Activated CD8-positive, alpha-beta T cell treated with anti-CD3 and anti-CD28 coated beads for 36 hours (primary cell): ENCODE measurements at regions not wholly inside any gene's neighbourhood (a gene's known extent, or its start where the extent isn't known, plus 50 kb on each side); places are given as distances from the start of the nearest gene placed in this dataset.

Experiments
- ATAC-seq: fragments of 200-7000 bp; cut with Tn5 transposase; one replicate; pipeline ENCODE4 v1.10.0; 2021; ENCODE audit warnings: mild to moderate bottlenecking, moderate library complexity
- CTCF ChIA-PET: fragments of 350-600 bp; sonication (Branson Sonifier 250); formaldehyde crosslinking; loops from one replicate; lab custom pipeline; 2021; ENCODE audit warnings: antibody characterized with exemption; lab: Charles Lee
- POLR2A ChIA-PET: fragments of 350-600 bp; sonication (Branson Sonifier 250); formaldehyde crosslinking; loops from one replicate; lab custom pipeline; 2021; ENCODE audit warnings: antibody characterized with exemption; lab: Charles Lee
- DNase-seq: peaks from one replicate; pipeline ENCODE4 v3.0.0-alpha.2; 2020
- H3K27ac Mint-ChIP-seq: one replicate; pipeline ENCODE4 v1.8.0; 2021; ENCODE audit warnings: mild to moderate bottlenecking, mixed read lengths
- H3K27me3 Mint-ChIP-seq: one replicate; pipeline ENCODE4 v1.8.0; 2021; ENCODE audit warnings: mixed read lengths
- H3K36me3 Mint-ChIP-seq: one replicate; pipeline ENCODE4 v1.8.0; 2021; ENCODE audit warnings: low read depth, mixed read lengths
- H3K4me1 Mint-ChIP-seq: one replicate; pipeline ENCODE4 v1.8.0; 2021; ENCODE audit warnings: low read depth, mixed read lengths
- H3K4me3 Mint-ChIP-seq: one replicate; pipeline ENCODE4 v1.8.0; 2021; ENCODE audit warnings: mild to moderate bottlenecking, moderate library complexity, mixed read lengths
- H3K9me3 Mint-ChIP-seq: one replicate; pipeline ENCODE4 v1.8.0; 2021; ENCODE audit warnings: mixed read lengths
- intact Hi-C: fragments of 100-400 bp; cut with micrococcal nuclease; formaldehyde crosslinking; loops from one replicate; pipeline ENCODE4 v1.10.0; 2022
- TF ChIP-seq, protein P1 (sequence below): fragments of 200-600 bp; IDR thresholded peaks from one replicate; pipeline ENCODE4 v1.8.0; 2022; ENCODE audit warnings: antibody characterized with exemption, mild to moderate bottlenecking

- intact Hi-C loops, result no loop called here
- no peak for DNase-seq
- Mint-ChIP-seq H3K4me3 (no peak overlapping the region), H3K27me3 (peaks cover 6% of the 10 kb centered on the region), H3K27ac (no peak overlapping the region), H3K4me1 (no peaks in the 10 kb centered on the region), H3K36me3 (no peaks in the 10 kb centered on the region), H3K9me3 (no peaks in the 10 kb centered on the region)
- TF ChIP-seq, protein P1, sequence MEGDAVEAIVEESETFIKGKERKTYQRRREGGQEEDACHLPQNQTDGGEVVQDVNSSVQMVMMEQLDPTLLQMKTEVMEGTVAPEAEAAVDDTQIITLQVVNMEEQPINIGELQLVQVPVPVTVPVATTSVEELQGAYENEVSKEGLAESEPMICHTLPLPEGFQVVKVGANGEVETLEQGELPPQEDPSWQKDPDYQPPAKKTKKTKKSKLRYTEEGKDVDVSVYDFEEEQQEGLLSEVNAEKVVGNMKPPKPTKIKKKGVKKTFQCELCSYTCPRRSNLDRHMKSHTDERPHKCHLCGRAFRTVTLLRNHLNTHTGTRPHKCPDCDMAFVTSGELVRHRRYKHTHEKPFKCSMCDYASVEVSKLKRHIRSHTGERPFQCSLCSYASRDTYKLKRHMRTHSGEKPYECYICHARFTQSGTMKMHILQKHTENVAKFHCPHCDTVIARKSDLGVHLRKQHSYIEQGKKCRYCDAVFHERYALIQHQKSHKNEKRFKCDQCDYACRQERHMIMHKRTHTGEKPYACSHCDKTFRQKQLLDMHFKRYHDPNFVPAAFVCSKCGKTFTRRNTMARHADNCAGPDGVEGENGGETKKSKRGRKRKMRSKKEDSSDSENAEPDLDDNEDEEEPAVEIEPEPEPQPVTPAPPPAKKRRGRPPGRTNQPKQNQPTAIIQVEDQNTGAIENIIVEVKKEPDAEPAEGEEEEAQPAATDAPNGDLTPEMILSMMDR, result no peak
- POLR2A ChIA-PET, result no interaction called here
- no peak for ATAC-seq
- CTCF ChIA-PET, result no interaction called here
Observed at GRCh38 chr6:148616841-148617240, 130.0 kb upstream of the UST start.

DNA sequence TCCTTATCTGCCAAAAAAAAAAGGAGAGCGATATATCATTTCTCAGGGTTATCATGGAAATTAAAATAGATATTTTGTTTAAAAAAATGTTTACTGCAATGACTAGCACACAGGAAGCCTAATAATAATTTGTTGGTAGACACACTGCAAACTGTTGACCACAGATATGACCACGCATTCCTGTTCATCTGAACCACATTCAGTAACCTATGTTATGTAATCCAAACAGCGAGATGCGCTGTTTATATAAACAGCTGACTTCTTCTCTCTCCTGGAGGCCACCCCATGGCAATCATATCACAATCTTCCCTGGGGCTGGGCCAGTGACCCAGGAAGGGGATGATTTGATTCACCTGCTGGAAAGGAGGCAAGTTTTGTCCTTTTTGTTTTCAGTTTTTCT, 129.3 kb upstream of the UST start:
- no peak overlapping the region for H3K27ac Mint-ChIP-seq
- ATAC-seq (no peak), DNase-seq (no peak)
- H3K4me3 Mint-ChIP-seq, result no peak overlapping the region
- no peaks in the 10 kb centered on the region for H3K4me1 Mint-ChIP-seq
- H3K27me3 Mint-ChIP-seq, result peaks cover 6% of the 10 kb centered on the region
- no peaks in the 10 kb centered on the region for H3K9me3 Mint-ChIP-seq
- ChIA-PET CTCF (no interaction called here), POLR2A (no interaction called here)
- TF ChIP-seq, protein P1, result no peak
- H3K36me3 Mint-ChIP-seq, result no peaks in the 10 kb centered on the region
- intact Hi-C loops, result no loop called here

DNA sequence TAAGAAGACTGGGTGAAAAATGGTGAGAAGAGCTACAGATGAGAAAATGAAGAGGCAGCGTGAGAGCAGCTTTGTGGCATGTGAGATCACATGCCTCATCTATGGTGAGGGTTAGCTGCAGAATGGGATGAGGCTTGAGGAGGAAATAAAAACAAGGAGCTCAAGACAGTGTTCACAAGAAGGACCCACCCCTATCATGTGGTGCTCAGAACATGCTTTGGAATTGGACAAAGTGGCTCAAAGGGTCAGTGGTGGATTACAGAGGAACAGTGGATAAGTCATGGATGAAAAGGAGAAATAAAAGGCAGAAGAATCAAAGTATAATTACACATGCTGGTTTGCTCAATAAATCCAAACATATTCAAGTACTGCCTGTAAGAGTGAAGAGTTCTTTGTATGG, 126.9 kb upstream of the UST start:
- Mint-ChIP-seq H3K36me3 (no peaks in the 10 kb centered on the region), H3K27ac (no peak overlapping the region), H3K9me3 (no peaks in the 10 kb centered on the region), H3K27me3 (peaks cover 7% of the 10 kb centered on the region), H3K4me3 (no peak overlapping the region), H3K4me1 (no peaks in the 10 kb centered on the region)
- TF ChIP-seq, protein P1, result no peak
- POLR2A ChIA-PET, result no interaction called here
- CTCF ChIA-PET, result no interaction called here
- no peak for DNase-seq
- no peak for ATAC-seq
- intact Hi-C loops, result no loop called here

- Mint-ChIP-seq H3K36me3 (no peaks in the 10 kb centered on the region), H3K4me3 (no peak overlapping the region), H3K27me3 (peaks cover 7% of the 10 kb centered on the region), H3K9me3 (no peaks in the 10 kb centered on the region), H3K4me1 (no peaks in the 10 kb centered on the region), H3K27ac (no peak overlapping the region)
- ChIA-PET POLR2A (no interaction called here), CTCF (interaction anchor here (1.5 kb wide), 1 partner anchor 43 kb away, joined by 3 read pairs; no protein-coding TSS in a partner anchor)
- ATAC-seq (no peak), DNase-seq (no peak)
- intact Hi-C loops, result no loop called here
- TF ChIP-seq, protein P1, result no peak
Observed at GRCh38 chr6:148620579-148621298, 126.1 kb upstream of the UST start.

GRCh38 chr6:148625609-148626008, 121.2 kb upstream of the UST start:
- Mint-ChIP-seq H3K9me3 (no peaks in the 10 kb centered on the region), H3K27me3 (peaks cover 1% of the 10 kb centered on the region), H3K4me1 (no peaks in the 10 kb centered on the region), H3K27ac (no peak overlapping the region), H3K4me3 (no peak overlapping the region), H3K36me3 (no peaks in the 10 kb centered on the region)
- POLR2A ChIA-PET, result interaction anchor here (0.6 to 0.7 kb wide), 2 partner anchors 14 to 340 kb away, joined by 3 to 5 read pairs; no protein-coding TSS in a partner anchor
- ATAC-seq (no peak), DNase-seq (no peak)
- TF ChIP-seq, protein P1, result no peak
- intact Hi-C loops, result no loop called here
- CTCF ChIA-PET, result no interaction called here
